ENCODE measurements at regions not wholly inside any gene's neighbourhood (a gene's known extent, or its start where the extent isn't known, plus 50 kb on each side); places are given as distances from the start of the nearest gene placed in this dataset.

- TF ChIP-seq, protein P1, sequence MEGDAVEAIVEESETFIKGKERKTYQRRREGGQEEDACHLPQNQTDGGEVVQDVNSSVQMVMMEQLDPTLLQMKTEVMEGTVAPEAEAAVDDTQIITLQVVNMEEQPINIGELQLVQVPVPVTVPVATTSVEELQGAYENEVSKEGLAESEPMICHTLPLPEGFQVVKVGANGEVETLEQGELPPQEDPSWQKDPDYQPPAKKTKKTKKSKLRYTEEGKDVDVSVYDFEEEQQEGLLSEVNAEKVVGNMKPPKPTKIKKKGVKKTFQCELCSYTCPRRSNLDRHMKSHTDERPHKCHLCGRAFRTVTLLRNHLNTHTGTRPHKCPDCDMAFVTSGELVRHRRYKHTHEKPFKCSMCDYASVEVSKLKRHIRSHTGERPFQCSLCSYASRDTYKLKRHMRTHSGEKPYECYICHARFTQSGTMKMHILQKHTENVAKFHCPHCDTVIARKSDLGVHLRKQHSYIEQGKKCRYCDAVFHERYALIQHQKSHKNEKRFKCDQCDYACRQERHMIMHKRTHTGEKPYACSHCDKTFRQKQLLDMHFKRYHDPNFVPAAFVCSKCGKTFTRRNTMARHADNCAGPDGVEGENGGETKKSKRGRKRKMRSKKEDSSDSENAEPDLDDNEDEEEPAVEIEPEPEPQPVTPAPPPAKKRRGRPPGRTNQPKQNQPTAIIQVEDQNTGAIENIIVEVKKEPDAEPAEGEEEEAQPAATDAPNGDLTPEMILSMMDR (IDR thresholded peaks at IDR 0.05), result no peak
- TF ChIP-seq POLR2A (IDR thresholded peaks at IDR 0.05), result no peak
Measured at GRCh38 chr17:68662037-68662432, 60.9 kb upstream of the FAM20A start.

Data from adrenal gland (tissue), 5 donors.